GM12892 (cell line): ENCODE measurements at regions not wholly inside any gene's neighbourhood (a gene's known extent, or its start where the extent isn't known, plus 50 kb on each side); places are given as distances from the start of the nearest gene placed in this dataset.

ENCODE experiments used
- DNase-seq: peaks from one replicate; pipeline ENCODE4 v3.0.0; 2011; ENCODE audit not compliant: insufficient read length
- FAIRE-seq: peaks from 2 replicates; lab custom pipeline; 2011; peaks lifted over from hg19 to GRCh38; lab: Jason Lieb, UNC
- POLR2A ChIP-seq: IDR thresholded peaks from 2 replicates; pipeline ENCODE4 v1.6.1; 2011; ENCODE audit warnings: low read depth, low read length, control low read depth
- POLR2AphosphoS5 ChIP-seq: IDR thresholded peaks from 2 replicates; pipeline ENCODE4 v1.6.1; 2011; ENCODE audit warnings: low read depth, low read length, control low read depth
- TAF1 ChIP-seq: IDR thresholded peaks from 2 replicates; pipeline ENCODE4 v1.6.1; 2011; ENCODE audit warnings: low read depth, mild to moderate bottlenecking, control low read depth, low read length, borderline replicate concordance

DNA sequence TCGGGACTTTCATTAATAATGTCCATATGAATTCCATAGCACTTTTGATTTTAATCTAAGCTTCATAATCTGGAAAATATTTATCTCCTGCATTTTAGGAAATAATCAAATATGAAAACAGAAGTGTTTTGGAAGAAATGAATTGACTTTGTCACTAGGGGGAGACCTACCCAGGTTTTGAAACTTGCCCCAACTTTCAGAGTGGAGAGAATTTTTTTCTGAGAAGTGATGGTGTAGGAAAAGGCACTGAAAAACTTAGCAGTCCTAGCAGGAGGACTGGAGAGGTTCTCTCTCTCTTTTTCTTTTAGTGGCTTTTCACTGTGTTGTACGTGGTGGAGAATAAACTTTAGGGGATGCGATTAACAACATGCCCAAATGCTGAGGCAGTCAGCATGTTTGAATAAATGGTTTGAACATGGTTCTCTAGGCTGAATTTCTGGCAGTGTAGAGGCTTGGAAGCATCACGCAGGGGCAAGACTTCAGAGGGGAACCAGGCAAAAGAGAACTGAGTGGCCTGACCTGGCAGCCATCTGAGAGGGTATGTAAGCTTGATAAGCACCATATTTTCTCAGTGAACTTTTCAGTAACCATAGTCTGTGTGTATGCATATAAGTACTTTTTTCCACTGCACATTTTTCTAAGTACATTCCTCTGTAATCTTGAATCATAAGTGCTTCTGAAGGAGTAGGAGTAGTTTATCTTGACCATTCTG, 68.3 kb upstream of the NEK7 start:
- TF ChIP-seq POLR2A (no peak), POLR2AphosphoS5 (no peak), TAF1 (no peak)
- peak; percentile 42 for FAIRE-seq
- DNase-seq = peak; percentile 1

DNA sequence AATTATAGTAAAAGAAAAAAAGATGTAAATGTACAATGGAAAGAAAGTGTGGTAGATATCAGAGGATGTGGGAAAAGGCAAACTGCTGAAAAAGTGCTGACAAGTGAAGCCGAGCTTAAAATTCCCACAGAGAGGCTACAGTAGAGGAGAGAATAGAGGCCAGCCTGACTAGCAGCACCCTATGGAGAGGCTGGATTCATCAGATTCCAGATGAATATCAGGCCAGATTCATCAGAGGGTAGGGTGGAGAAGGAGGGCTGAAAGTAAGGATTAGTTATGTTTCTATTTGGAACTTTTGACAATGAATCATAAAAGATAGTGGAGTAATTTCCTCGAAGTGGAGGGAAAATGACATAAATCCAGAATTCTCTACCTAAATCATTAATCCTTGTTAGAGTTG, 60.4 kb upstream of the NEK7 start:
- FAIRE-seq (no peak), DNase-seq (no peak)
- TF ChIP-seq TAF1 (no peak), POLR2AphosphoS5 (no peak), POLR2A (no peak)

DNA sequence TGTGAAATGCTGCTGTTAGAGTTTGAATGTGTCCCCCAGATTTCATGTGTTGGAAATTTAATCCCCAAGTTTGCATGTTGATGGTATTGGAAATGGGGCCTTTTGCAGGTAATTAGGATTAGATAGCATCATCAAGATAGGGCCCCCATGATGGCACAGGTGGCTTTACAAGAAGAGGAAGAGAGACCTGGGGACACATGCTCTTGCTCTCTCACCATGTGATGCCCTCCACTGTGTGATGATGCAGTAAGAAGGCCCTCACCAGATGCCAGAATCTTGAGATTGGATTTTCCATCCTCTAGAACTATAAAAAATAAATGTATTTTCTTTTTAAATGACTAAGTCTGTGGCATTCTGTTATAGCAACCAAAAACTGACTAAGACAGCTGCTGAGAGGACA, 57.0 kb upstream of the NEK7 start:
- no peak for TF ChIP-seq POLR2A
- no peak for TF ChIP-seq POLR2AphosphoS5
- no peak for TF ChIP-seq TAF1
- DNase-seq = no peak
- no peak for FAIRE-seq

DNA sequence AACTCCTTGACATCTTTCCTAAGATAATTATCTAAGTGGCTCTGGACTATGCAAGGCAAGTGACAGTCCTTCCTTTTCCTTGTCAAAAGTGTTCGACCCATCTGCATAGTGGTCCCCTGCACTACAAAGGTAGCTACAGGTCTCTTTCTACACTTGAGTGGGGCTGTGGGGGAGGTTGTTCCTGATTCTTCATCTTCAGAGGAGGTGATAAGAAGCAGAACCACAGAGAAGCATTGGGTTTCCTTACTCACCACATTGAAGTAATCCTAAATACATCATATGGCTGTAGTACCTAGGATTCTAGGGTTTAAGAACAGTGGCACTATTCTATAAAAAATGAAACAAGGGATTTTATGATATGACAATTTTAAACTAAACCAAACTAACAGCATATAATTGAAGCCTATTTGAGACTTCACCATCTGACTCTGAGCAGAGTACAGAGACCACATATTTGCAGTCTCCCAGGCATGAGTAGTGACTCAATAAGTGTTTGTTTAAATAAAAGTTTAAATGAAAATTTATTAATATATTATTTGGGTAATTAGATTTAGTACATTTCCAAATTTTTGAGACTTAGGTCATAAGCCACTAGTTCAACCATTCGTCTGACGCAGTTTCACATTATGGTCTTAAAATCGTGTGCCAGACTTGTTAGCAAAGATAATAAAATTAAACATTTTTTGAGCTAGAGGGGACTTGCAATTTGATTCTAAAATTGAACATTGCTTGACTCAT, 54.9 kb upstream of the NEK7 start:
- TF ChIP-seq POLR2A (no peak), POLR2AphosphoS5 (no peak), TAF1 (no peak)
- DNase-seq (no peak), FAIRE-seq (no peak)

DNA sequence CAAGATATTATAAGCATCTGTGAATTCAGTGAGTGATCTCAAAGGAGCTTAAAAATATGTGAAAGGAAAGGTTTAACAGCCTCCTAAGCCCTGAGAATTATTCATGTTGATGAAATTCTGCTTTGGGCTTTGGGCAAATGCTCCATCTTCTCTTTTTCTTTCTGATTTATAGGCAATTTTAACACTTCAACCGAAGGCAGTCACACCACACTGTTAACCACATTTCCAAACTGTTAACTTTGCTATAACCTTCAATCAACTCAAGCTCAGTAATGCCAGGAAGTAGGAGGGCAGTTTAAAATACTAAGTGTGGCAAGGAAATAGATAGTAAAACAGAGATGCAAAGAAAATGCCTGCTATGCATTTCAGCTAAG, 54.4 kb upstream of the NEK7 start:
- DNase-seq (no peak), FAIRE-seq (peak; percentile 38)
- TF ChIP-seq POLR2AphosphoS5 = no peak
- TF ChIP-seq TAF1 = no peak
- TF ChIP-seq POLR2A = no peak

DNA sequence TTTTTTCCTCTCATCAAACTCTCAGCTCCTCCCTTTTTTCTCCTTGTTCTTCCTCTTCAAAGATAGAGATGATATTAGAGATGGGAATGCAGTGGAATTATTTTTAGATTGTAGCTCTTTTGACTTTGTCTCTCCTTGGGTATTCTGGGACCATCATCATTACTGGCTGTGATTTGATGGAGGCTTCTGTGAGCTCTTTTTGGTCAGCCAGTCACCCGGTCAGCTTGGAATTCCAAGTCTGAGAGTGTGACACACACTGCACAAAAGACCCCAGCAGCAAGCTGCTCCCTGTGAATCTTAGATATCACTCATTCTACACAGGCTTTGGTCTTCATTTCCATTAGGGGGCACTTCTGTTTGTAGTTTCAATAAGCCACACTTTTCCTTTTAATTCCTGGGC, 51.6 kb upstream of the NEK7 start:
- TF ChIP-seq POLR2AphosphoS5 = no peak
- TF ChIP-seq POLR2A = no peak
- TF ChIP-seq TAF1 = no peak
- FAIRE-seq (no peak), DNase-seq (no peak)

DNA sequence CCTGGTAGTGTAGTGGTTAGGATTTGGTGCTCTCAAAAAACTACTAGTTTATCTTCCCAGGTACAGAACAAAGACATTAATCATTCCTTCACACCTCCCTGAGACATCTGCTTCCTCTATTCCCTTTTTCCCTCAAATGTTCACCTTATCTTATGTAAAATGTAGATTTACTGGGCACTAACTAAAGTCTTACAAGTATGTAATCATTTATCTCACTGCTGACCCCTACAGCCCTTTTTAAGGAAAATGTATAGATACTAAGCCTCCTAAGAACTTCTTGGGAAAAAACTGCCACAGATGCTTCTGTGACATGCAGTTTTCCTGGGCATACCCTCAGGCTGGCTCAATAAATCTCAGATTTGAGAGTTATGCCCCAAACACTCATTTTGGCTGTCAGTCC, 50.8 kb upstream of the NEK7 start:
- DNase-seq = no peak
- FAIRE-seq = no peak
- TF ChIP-seq POLR2AphosphoS5 = no peak
- no peak for TF ChIP-seq POLR2A
- no peak for TF ChIP-seq TAF1
